OCI-LY7 (cell line): ENCODE measurements at regions not wholly inside any gene's neighbourhood (a gene's known extent, or its start where the extent isn't known, plus 50 kb on each side); places are given as distances from the start of the nearest gene placed in this dataset.

Source experiments
- BruUV-seq: library from RNA; stranded (reverse); fragments of 400-500 nt; replicated peaks from 2 replicates; lab custom pipeline; 2021; lab: Mats Ljungman, UMichigan
- CTCF ChIA-PET: fragments of 300-600 bp; sonication (Branson Sonifier 250); formaldehyde crosslinking; loops from one replicate; lab custom pipeline; 2022; ENCODE audit warnings: antibody characterized with exemption; ENCODE audit not compliant: unreplicated experiment; lab: Charles Lee
- POLR2A ChIA-PET: fragments of 300-600 bp; sonication (Branson Sonifier 250); formaldehyde crosslinking; loops from one replicate; lab custom pipeline; 2022; ENCODE audit warnings: antibody characterized with exemption; lab: Charles Lee
- DNase-seq: peaks from one replicate; pipeline ENCODE4 v3.0.0-alpha.2; 2015; ENCODE audit warnings: low spot score
- H2AFZ ChIP-seq: fragments of 200-600 bp; sonication (generic), shearing (Covaris generic); 2 replicates; pipeline ENCODE4 v1.6.1; 2014; ENCODE audit warnings: mild to moderate bottlenecking, antibody characterized with exemption, low read length, moderate library complexity
- H3K27ac ChIP-seq: fragments of 200-600 bp; sonication (generic); 2 replicates; pipeline ENCODE4 v1.5.1; 2014; ENCODE audit warnings: mixed run types, low read depth, mild to moderate bottlenecking, moderate library complexity, low read length, inconsistent platforms; ENCODE audit not compliant: poor library complexity, severe bottlenecking
- H3K36me3 ChIP-seq: fragments of 200-600 bp; sonication (generic); 2 replicates; pipeline ENCODE4 v1.6.1; 2014; ENCODE audit warnings: mild to moderate bottlenecking, antibody characterized with exemption, low read length, moderate library complexity, mixed read lengths; ENCODE audit not compliant: insufficient read depth
- H3K4me1 ChIP-seq: fragments of 200-600 bp; sonication (generic); 2 replicates; pipeline ENCODE4 v1.5.1; 2014; ENCODE audit warnings: mild to moderate bottlenecking, low read length; ENCODE audit not compliant: insufficient read depth, poor library complexity, severe bottlenecking
- H3K4me2 ChIP-seq: fragments of 200-600 bp; sonication (generic); 2 replicates; pipeline ENCODE4 v1.6.1; 2014; ENCODE audit warnings: mild to moderate bottlenecking, low read length
- H3K4me3 ChIP-seq: fragments of 200-600 bp; sonication (generic); 2 replicates; pipeline ENCODE4 v1.5.1; 2014; ENCODE audit warnings: mild to moderate bottlenecking, low read depth, low read length; ENCODE audit not compliant: poor library complexity, severe bottlenecking
- H3K79me2 ChIP-seq: fragments of 200-600 bp; sonication (generic); 2 replicates; pipeline ENCODE4 v1.6.1; 2016; ENCODE audit warnings: low read depth, mild to moderate bottlenecking, low read length, moderate library complexity, mixed read lengths; ENCODE audit not compliant: insufficient read depth
- H3K9me2 ChIP-seq: fragments of 200-600 bp; sonication (generic); 2 replicates; pipeline ENCODE4 v1.6.1; 2016; ENCODE audit warnings: mild to moderate bottlenecking, low read length, mixed read lengths; ENCODE audit not compliant: insufficient read depth
- H3K9me3 ChIP-seq: fragments of 200-600 bp; sonication (generic); 2 replicates; pipeline ENCODE4 v1.6.1; 2014; ENCODE audit warnings: mild to moderate bottlenecking, mixed run types, low read length, mixed read lengths
- H4K20me1 ChIP-seq: fragments of 200-600 bp; sonication (generic); 2 replicates; pipeline ENCODE4 v1.6.1; 2014; ENCODE audit warnings: mild to moderate bottlenecking, antibody characterized with exemption, low read length, moderate library complexity, mixed read lengths; ENCODE audit not compliant: insufficient read depth
- CTCF ChIP-seq: fragments of 200-600 bp; sonication (generic); conservative IDR thresholded peaks from 2 replicates; pipeline ENCODE4 v1.5.1; 2014; ENCODE audit warnings: mild to moderate bottlenecking, antibody characterized with exemption, low read length, moderate library complexity, mixed read lengths
- EZH2phosphoT487 ChIP-seq: fragments of 200-600 bp; sonication (generic); IDR thresholded peaks from 2 replicates; pipeline ENCODE4 v1.6.1; 2018; ENCODE audit warnings: low read depth, borderline replicate concordance, mild to moderate bottlenecking, mixed run types, antibody characterized with exemption, low read length, moderate library complexity, mixed read lengths
- intact Hi-C: fragments of 100-400 bp; cut with micrococcal nuclease; formaldehyde crosslinking; loops from one replicate; pipeline ENCODE4 v1.10.0; 2022; ENCODE audit not compliant: unreplicated experiment

GRCh38 chr2:236888794-236889780 lies 196.6 kb upstream of the COPS8 start:
- Histone ChIP-seq H4K20me1 (no peaks in the 10 kb centered on the region), H3K36me3 (no peaks in the 10 kb centered on the region), H3K4me1 (peaks cover 3% of the 10 kb centered on the region), H3K79me2 (no peaks in the 10 kb centered on the region), H3K4me2 (no peak overlapping the region), H2AFZ (no peak overlapping the region), H3K4me3 (no peak overlapping the region), H3K9me3 (no peaks in the 10 kb centered on the region), H3K9me2 (no peaks in the 10 kb centered on the region), H3K27ac (no peak overlapping the region)
- CTCF ChIA-PET, result no interaction called here
- no peak for DNase-seq
- BruUV-seq, result no TSS peak
- TF ChIP-seq EZH2phosphoT487 (no peak), CTCF (no peak)
- POLR2A ChIA-PET, result interaction anchor here (0.5 kb wide), 1 partner anchor 867 kb away, joined by 6 read pairs; no protein-coding TSS in a partner anchor
- intact Hi-C loops, result no loop called here

GRCh38 chr2:236889791-236890704 lies 195.6 kb upstream of the COPS8 start:
- intact Hi-C loops, result no loop called here
- DNase-seq, result no peak
- ChIA-PET CTCF (no interaction called here), POLR2A (no interaction called here)
- TF ChIP-seq EZH2phosphoT487, result no peak
- no peak for TF ChIP-seq CTCF
- Histone ChIP-seq H3K9me3 (no peaks in the 10 kb centered on the region), H3K9me2 (no peaks in the 10 kb centered on the region), H4K20me1 (no peaks in the 10 kb centered on the region), H3K4me2 (no peak overlapping the region), H3K79me2 (no peaks in the 10 kb centered on the region), H3K27ac (no peak overlapping the region), H3K4me1 (no peaks in the 10 kb centered on the region), H3K36me3 (no peaks in the 10 kb centered on the region), H2AFZ (no peak overlapping the region), H3K4me3 (no peak overlapping the region)
- no TSS peak for BruUV-seq
